ENCODE measurements at regions not wholly inside any gene's neighbourhood (a gene's known extent, or its start where the extent isn't known, plus 50 kb on each side); places are given as distances from the start of the nearest gene placed in this dataset.

- peak; percentile 82 to 92 for TF ChIP-seq TRIM24 (IDR thresholded peaks at IDR 0.05)
- TF ChIP-seq ZNF639 (CRISPR knock-in tag; conservative IDR thresholded peaks at IDR 0.05 in 1 of 2, IDR thresholded peaks at IDR 0.05 in 1 of 2), result 0 out of 4 replicates have a peak, but pooled peaks of 1 of the 2 experiments have one; percentile 17
- TF ChIP-seq ZBTB11 (CRISPR knock-in tag; IDR thresholded peaks at IDR 0.05), result 0 out of 6 replicates have a peak, but pooled peaks of 1 of the 3 experiments have one; percentile 24
- no peak for TF ChIP-seq ZNF407 (IDR thresholded peaks at IDR 0.05; ENCODE audit: low read depth)
- TF ChIP-seq CBFA2T3 (IDR thresholded peaks at IDR 0.05), result peak; percentile 98
- peak; percentile 60 for TF ChIP-seq RNF2 (IDR thresholded peaks at IDR 0.05)
- no peak for TF ChIP-seq LARP7 (IDR thresholded peaks at IDR 0.05)
- no peak for TF ChIP-seq ZNF263 (CRISPR knock-in tag; IDR thresholded peaks at IDR 0.05; ENCODE audit: borderline replicate concordance)
- TF ChIP-seq ATF7 (IDR thresholded peaks at IDR 0.05), result peak; percentile 62
- TF ChIP-seq THAP7 (CRISPR knock-in tag; IDR thresholded peaks at IDR 0.05), result no peak
- TF ChIP-seq NR2C1 (IDR thresholded peaks at IDR 0.05), result no peak; the same call in 1 of the 2 replicates
- TF ChIP-seq NR2C1 (tag; IDR thresholded peaks at IDR 0.05), result 0 out of 2 replicates have a peak, but pooled peaks have one; percentile 9
- no peak for TF ChIP-seq SNIP1 (IDR thresholded peaks at IDR 0.05; ENCODE audit: low read depth)
- TF ChIP-seq SMAD1 (IDR thresholded peaks at IDR 0.05; ENCODE audit: low read depth, low read length, partially characterized antibody), result peak; percentile 66
Observed at GRCh38 chr6:149140137-149140909, 177.2 kb upstream of the TAB2 start (continued).
